ENCODE measurements at regions not wholly inside any gene's neighbourhood (a gene's known extent, or its start where the extent isn't known, plus 50 kb on each side); places are given as distances from the start of the nearest gene placed in this dataset.

GRCh38 chr10:81027706-81028105 is 490.0 kb downstream of the SH2D4B start:
- TF ChIP-seq POLR2A (IDR thresholded peaks at IDR 0.05) (no peak), POLR2AphosphoS5 (IDR thresholded peaks at IDR 0.05) (no peak), CTCF (IDR thresholded peaks at IDR 0.05) (no peak)
